SK-N-SH (cell line): ENCODE measurements at regions not wholly inside any gene's neighbourhood (a gene's known extent, or its start where the extent isn't known, plus 50 kb on each side); places are given as distances from the start of the nearest gene placed in this dataset.

Experiments used
- CTCF ChIA-PET: fragments of 300-600, 350-600 bp; formaldehyde crosslinking; extraction: SDS; loops from one replicate; lab custom pipeline; 2021; lab: Yijun Ruan, JAX
- POLR2A ChIA-PET: fragments of 350-600 bp; sonication (Branson Sonifier 250); formaldehyde crosslinking; extraction: SDS; loops from one replicate; lab custom pipeline; 2020; ENCODE audit warnings: antibody characterized with exemption, inconsistent platforms; lab: Yijun Ruan, JAX
- DNase-seq: peaks from one replicate; pipeline ENCODE4 v3.0.0; 2012
- H2AFZ ChIP-seq: fragments of 200-600 bp; sonication (generic); 2 replicates; pipeline ENCODE4 v1.8.1; 2016; ENCODE audit warnings: antibody characterized with exemption, mild to moderate bottlenecking, low read depth
- H3F3A ChIP-seq: fragments of 200-600 bp; sonication (generic); replicated peaks from 2 replicates; pipeline ENCODE3; 2016; ENCODE audit warnings: antibody characterized with exemption, mild to moderate bottlenecking; ENCODE audit not compliant: insufficient read depth
- H3K27ac ChIP-seq, 2 experiments: fragments of 200-500 bp in 1 of 2; fragments of 200-600 bp in 1 of 2; sonication (Bioruptor generic) in 1 of 2; sonication (generic), shearing (Covaris generic) in 1 of 2; 2 replicates each; pipeline versions ENCODE4 v1.5.1 to v1.6.1; 2014 to 2016; ENCODE audit warnings: low read depth in 2 of 2, inconsistent platforms in 1 of 2, low read length in 1 of 2, mild to moderate bottlenecking in 1 of 2, mixed read lengths in 1 of 2
- H3K27me3 ChIP-seq: fragments of 200-600 bp; sonication (generic), shearing (Covaris generic); 2 replicates; pipeline ENCODE4 v1.6.1; 2016; ENCODE audit warnings: mixed run types; ENCODE audit not compliant: insufficient read depth
- H3K36me3 ChIP-seq, 2 experiments: fragments of 200-500 bp in 1 of 2; fragments of 200-600 bp in 1 of 2; sonication (Bioruptor generic) in 1 of 2; sonication (generic) in 1 of 2; replicated peaks in 1 of 2; 2 replicates each; pipeline versions ENCODE3 to v1.5.1; 2014 to 2016; ENCODE audit warnings: low read length in 1 of 2, mild to moderate bottlenecking in 1 of 2; ENCODE audit not compliant: insufficient read depth in 2 of 2, control insufficient read depth in 1 of 2
- H3K4me1 ChIP-seq, 2 experiments: fragments of 200-500 bp in 1 of 2; fragments of 200-600 bp in 1 of 2; sonication (Bioruptor generic) in 1 of 2; sonication (generic), shearing (Covaris generic) in 1 of 2; 2 replicates each; pipeline versions ENCODE4 v1.5.1 to v1.6.1; 2014 to 2016; ENCODE audit warnings: low read depth in 1 of 2, low read length in 1 of 2, mixed run types in 1 of 2; ENCODE audit not compliant: insufficient read depth in 2 of 2, control insufficient read depth in 1 of 2
- H3K4me2 ChIP-seq: fragments of 200-600 bp; sonication (generic), shearing (Covaris generic); 2 replicates; pipeline ENCODE4 v1.6.1; 2017; ENCODE audit warnings: mixed run types
- H3K4me3 ChIP-seq, 2 experiments: fragments of 200-500 bp in 1 of 2; fragments of 200-600 bp in 1 of 2; sonication (Bioruptor generic) in 1 of 2; sonication (generic), shearing (Covaris generic) in 1 of 2; 2 replicates each; pipeline versions ENCODE4 v1.5.1 to v1.8.1; 2014 to 2016; ENCODE audit warnings: low read depth in 2 of 2, inconsistent platforms in 1 of 2, low read length in 1 of 2, mild to moderate bottlenecking in 1 of 2, mixed read lengths in 1 of 2, moderate library complexity in 1 of 2
- H3K79me2 ChIP-seq: fragments of 200-600 bp; sonication (generic); 2 replicates; pipeline ENCODE4 v1.8.1; 2017; ENCODE audit warnings: mild to moderate bottlenecking; ENCODE audit not compliant: insufficient read depth
- H3K9ac ChIP-seq: fragments of 200-600 bp; sonication (generic); 2 replicates; pipeline ENCODE4 v1.6.1; 2017; ENCODE audit warnings: mixed run types
- H3K9me2 ChIP-seq: fragments of 200-600 bp; sonication (generic); 2 replicates; pipeline ENCODE4 v1.6.1; 2017; ENCODE audit warnings: mixed run types
- H3K9me3 ChIP-seq: fragments of 200-600 bp; sonication (generic); 2 replicates; pipeline ENCODE4 v1.6.1; 2017; ENCODE audit warnings: mixed run types, mild to moderate bottlenecking, moderate library complexity
- H4K20me1 ChIP-seq: fragments of 200-600 bp; sonication (generic); 2 replicates; pipeline ENCODE4 v1.6.1; 2017; ENCODE audit warnings: mild to moderate bottlenecking, mixed run types; ENCODE audit not compliant: insufficient read depth
- CTCF ChIP-seq: fragments of 200-600 bp; sonication (generic); IDR thresholded peaks from 2 replicates; pipeline ENCODE4 v1.6.1; 2017; ENCODE audit warnings: antibody characterized with exemption, mild to moderate bottlenecking, moderate library complexity
- IRF3 ChIP-seq: fragments of 150-350 bp; IDR thresholded peaks from 2 replicates; pipeline ENCODE4 v1.6.1; 2016; ENCODE audit warnings: mild to moderate bottlenecking, low read depth, low read length
- MEF2A ChIP-seq: IDR thresholded peaks from 2 replicates; pipeline ENCODE4 v1.4.0; 2012; ENCODE audit warnings: low read depth, borderline replicate concordance
- MXI1 ChIP-seq: IDR thresholded peaks from 2 replicates; pipeline ENCODE4 v1.6.1; 2012; ENCODE audit warnings: mild to moderate bottlenecking, low read depth, low read length, improper control_type of control experiment
- NRF1 ChIP-seq: IDR thresholded peaks from 2 replicates; pipeline ENCODE4 v1.6.1; 2012; ENCODE audit warnings: low read depth, mild to moderate bottlenecking, low read length
- POLR2AphosphoS5 ChIP-seq: IDR thresholded peaks from 2 replicates; pipeline ENCODE4 v1.6.1; 2012; ENCODE audit warnings: low read depth, low read length
- RAD21 ChIP-seq: IDR thresholded peaks from 2 replicates; pipeline ENCODE4 v1.6.1; 2012; ENCODE audit warnings: mild to moderate bottlenecking, low read length
- REST ChIP-seq: IDR thresholded peaks from 2 replicates; pipeline ENCODE4 v1.6.1; 2012; ENCODE audit warnings: mild to moderate bottlenecking, low read depth, low read length, moderate library complexity
- RFX5 ChIP-seq: IDR thresholded peaks from 2 replicates; pipeline ENCODE4 v1.6.1; 2012; ENCODE audit warnings: mild to moderate bottlenecking, improper control_type of control experiment, low read length
- RXRA ChIP-seq: IDR thresholded peaks from 2 replicates; pipeline ENCODE4 v1.4.0; 2012; ENCODE audit warnings: low read depth, mild to moderate bottlenecking, borderline replicate concordance
- SMC3 ChIP-seq: IDR thresholded peaks from 2 replicates; pipeline ENCODE4 v1.6.1; 2012; ENCODE audit warnings: low read depth, low read length, improper control_type of control experiment
- USF1 ChIP-seq: IDR thresholded peaks from 2 replicates; pipeline ENCODE4 v1.4.0; 2012; ENCODE audit warnings: low read depth, borderline replicate concordance
- USF2 ChIP-seq: fragments of 150-350 bp; IDR thresholded peaks from 2 replicates; pipeline ENCODE4 v1.6.1; 2017; ENCODE audit warnings: antibody characterized with exemption, low read length, low read depth, borderline replicate concordance
- WGBS: methylation state at CpG from one replicate; pipeline ENCODE4 v1.1.6; 2017; ENCODE audit warnings: low lambda C conversion rate; 5-methylcytosine and 5-hydroxymethylcytosine counted together

GRCh38 chr15:98504998-98505397 lies 143.3 kb upstream of the IGF1R start:
- no peak for DNase-seq
- Histone ChIP-seq H3K4me1 (no peaks in the 10 kb centered on the region; a peak in 1 of 4 replicates), H3K27ac (no peak overlapping the region), H3K9me3 (no peaks in the 10 kb centered on the region), H3K9me2 (no peaks in the 10 kb centered on the region), H3K79me2 (no peaks in the 10 kb centered on the region), H3K9ac (no peak overlapping the region), H3K4me2 (no peak overlapping the region), H3K4me3 (no peak overlapping the region), H2AFZ (no peak overlapping the region), H3K36me3 (no peaks in the 10 kb centered on the region), H4K20me1 (no peaks in the 10 kb centered on the region), H3K27me3 (peaks cover 6% of the 10 kb centered on the region; the same call in 1 of the 2 replicates), H3F3A (no peaks in the 10 kb centered on the region)
- ChIA-PET POLR2A (no interaction called here), CTCF (interaction anchor here (0.6 to 2.5 kb wide), 4 partner anchors 13 to 554 kb away, joined by 3 to 5 read pairs (median 4); no protein-coding TSS in a partner anchor)
- TF ChIP-seq USF2 (no peak), MXI1 (no peak), POLR2AphosphoS5 (no peak), MEF2A (no peak), USF1 (no peak), RAD21 (no peak), RFX5 (no peak), IRF3 (no peak), NRF1 (no peak), CTCF (no peak), REST (no peak), RXRA (no peak), SMC3 (no peak)
- 56% methylated on average over 9 of the region's 9 CpGs for WGBS
